WTC11 (cell line): ENCODE measurements at regions not wholly inside any gene's neighbourhood (a gene's known extent, or its start where the extent isn't known, plus 50 kb on each side); places are given as distances from the start of the nearest gene placed in this dataset.
A peak's percentile ranks its signal among the peaks of the same experiment; 100 is the strongest.

ENCODE experiments used
- ATAC-seq: fragments of 200-7000 bp; cut with Tn5 transposase; 2 replicates; pipeline ENCODE4 v1.10.0; 2021; ENCODE audit warnings: mild to moderate bottlenecking, moderate library complexity
- CTCF ChIA-PET: fragments of 300-600 bp; sonication (Branson Sonifier 250); formaldehyde crosslinking; loops from one replicate; lab custom pipeline; 2021; ENCODE audit warnings: antibody characterized with exemption; lab: Charles Lee
- POLR2A ChIA-PET: fragments of 350-600 bp; sonication (Branson Sonifier 250); formaldehyde crosslinking; loops from one replicate; lab custom pipeline; 2021; ENCODE audit warnings: antibody characterized with exemption; lab: Charles Lee
- DNase-seq: peaks from one replicate; pipeline ENCODE4 v3.0.0; 2021; ENCODE audit warnings: low spot score
- H3K27ac Mint-ChIP-seq: 2 replicates; pipeline ENCODE4 v1.8.0; 2021; ENCODE audit warnings: mixed read lengths
- H3K27me3 Mint-ChIP-seq: 2 replicates; pipeline ENCODE4 v1.8.0; 2021; ENCODE audit warnings: low read depth, mild to moderate bottlenecking, moderate library complexity, mixed read lengths
- H3K36me3 Mint-ChIP-seq: 2 replicates; pipeline ENCODE4 v1.8.0; 2021; ENCODE audit warnings: mixed read lengths
- H3K4me1 Mint-ChIP-seq: 2 replicates; pipeline ENCODE4 v1.8.0; 2022; ENCODE audit warnings: mixed read lengths
- H3K4me3 Mint-ChIP-seq: 2 replicates; pipeline ENCODE4 v1.8.0; 2021; ENCODE audit warnings: mild to moderate bottlenecking, moderate library complexity, mixed read lengths
- H3K9me3 Mint-ChIP-seq: 2 replicates; pipeline ENCODE4 v1.8.0; 2021; ENCODE audit warnings: mixed read lengths
- PRDM15 ChIP-seq: sonication (generic); formaldehyde crosslinking; IDR thresholded peaks from 2 replicates; pipeline ENCODE4 v1.8.0; 2022; ENCODE audit warnings: missing genetic modification reagents
- SMAD4 ChIP-seq: sonication (generic); formaldehyde crosslinking; IDR thresholded peaks from 2 replicates; pipeline ENCODE4 v1.8.0; 2022; ENCODE audit warnings: mild to moderate bottlenecking, missing genetic modification reagents

GRCh38 chr17:15894913-15895658 lies 49.8 kb upstream of the ADORA2B start:
- CTCF ChIA-PET: interaction anchor here (0.6 to 1.0 kb wide), 3 partner anchors 13 to 124 kb away, joined by 3 to 4 read pairs (median 3); no protein-coding TSS in a partner anchor

More at GRCh38 chr17:15894913-15895658, 49.8 kb upstream of the ADORA2B start:
- Mint-ChIP-seq H3K4me3 (no peak overlapping the region), H3K4me1 (peaks cover 9% of the 10 kb centered on the region), H3K36me3 (no peaks in the 10 kb centered on the region), H3K27ac (no peak overlapping the region), H3K9me3 (peaks cover 4% of the 10 kb centered on the region), H3K27me3 (no peaks in the 10 kb centered on the region)
- POLR2A ChIA-PET: no interaction called here
- TF ChIP-seq PRDM15 (CRISPR knock-in tag) (peak; percentile 75), SMAD4 (CRISPR knock-in tag) (no peak)
- DNase-seq (no peak), ATAC-seq (no peak)
